ENCODE measurements at regions not wholly inside any gene's neighbourhood (a gene's known extent, or its start where the extent isn't known, plus 50 kb on each side); places are given as distances from the start of the nearest gene placed in this dataset.

GRCh38 chr4:14339715-14340114 is 662.6 kb upstream of the CPEB2 start:
- Histone ChIP-seq H3K4me2 (ENCODE audit: insufficient read depth in 1 of 2, low read depth in 2 of 2, low read length in 2 of 2) (no peak overlapping the region), H3K4me3 (ENCODE audit: extremely low read depth in 1 of 4, insufficient read depth in 2 of 4, low read depth in 3 of 4, low read length in 4 of 4) (no peak overlapping the region), H2BK5ac (ENCODE audit: low read depth, low read length) (no peak overlapping the region), H2BK15ac (ENCODE audit: low read length) (no peak overlapping the region), H4K91ac (replicated peaks; ENCODE audit: insufficient read length, low read length) (no peak overlapping the region), H3K4me1 (replicated peaks in 1 of 4; ENCODE audit: control insufficient read depth in 3 of 4, insufficient read depth in 4 of 4, low read length in 3 of 4) (peaks cover 0 to 4% (median 1%) of the 10 kb centered on the region in 4 experiments; a peak in 4 of 7 replicates), H2BK20ac (ENCODE audit: low read length) (no peak overlapping the region), H3K79me2 (ENCODE audit: control insufficient read depth in 1 of 2, insufficient read depth in 2 of 2, low read length in 2 of 2) (no peaks in the 10 kb centered on the region), H3K27me3 (replicated peaks in 1 of 4; ENCODE audit: control insufficient read depth in 3 of 4, extremely low read depth in 1 of 4, insufficient read depth in 3 of 4, low read length in 3 of 4) (no peaks in the 10 kb centered on the region), H3K23me2 (ENCODE audit: low read depth, low read length) (no peaks in the 10 kb centered on the region), H3K14ac (ENCODE audit: insufficient read length) (no peak overlapping the region), H3K9me3 (ENCODE audit: insufficient read depth in 2 of 2, low read depth in 1 of 2, low read length in 1 of 2) (no peaks in the 10 kb centered on the region; a peak in 1 of 4 replicates), H4K8ac (ENCODE audit: extremely low read depth, insufficient read depth, low read length) (no peak overlapping the region), H3K23ac (ENCODE audit: insufficient read length) (no peak overlapping the region), H3K9ac (replicated peaks in 1 of 4; ENCODE audit: extremely low read depth in 1 of 4, low read depth in 3 of 4, low read length in 3 of 4) (no peak overlapping the region), H4K5ac (ENCODE audit: insufficient read length, low read depth, low read length) (no peak overlapping the region), H3K4ac (replicated peaks; ENCODE audit: insufficient read length, low read depth, low read length) (no peak overlapping the region), H3K18ac (ENCODE audit: extremely low read depth, low read length) (no peak overlapping the region), H2BK12ac (ENCODE audit: low read depth, low read length) (no peak overlapping the region), H3K56ac (replicated peaks; ENCODE audit: insufficient read length, low read depth, low read length) (no peak overlapping the region), H3K36me3 (ENCODE audit: control insufficient read depth in 2 of 4, insufficient read depth in 4 of 4, low read length in 3 of 4) (no peaks in the 10 kb centered on the region), H4K20me1 (replicated peaks in 1 of 2; ENCODE audit: control insufficient read depth in 1 of 2, insufficient read depth in 2 of 2, low read length in 2 of 2) (no peaks in the 10 kb centered on the region), H3K79me1 (ENCODE audit: low read depth, low read length) (no peaks in the 10 kb centered on the region), H2BK120ac (replicated peaks; ENCODE audit: low read depth, low read length) (no peak overlapping the region), H2AFZ (ENCODE audit: low read length) (peak overlapping the region; percentile 65), H2AK5ac (ENCODE audit: low read depth, low read length) (no peak overlapping the region), H3K27ac (ENCODE audit: low read depth, low read length) (no peak overlapping the region)
- DNase-seq (ENCODE audit: low read depth in 1 of 2, low spot score in 2 of 2) (no peak), FAIRE-seq (no peak)
- TF ChIP-seq TEAD4 (IDR thresholded peaks at IDR 0.05; ENCODE audit: low read depth, low read length) (no peak), GABPA (IDR thresholded peaks at IDR 0.05; ENCODE audit: borderline replicate concordance, insufficient read depth, low read length) (no peak), POLR2A (IDR thresholded peaks at IDR 0.05; ENCODE audit: control extremely low read depth in 1 of 2, low read depth in 2 of 2, low read length in 2 of 2) (no peak), SIX5 (IDR thresholded peaks at IDR 0.05; ENCODE audit: low read depth, low read length) (no peak), CBX8 (IDR thresholded peaks at IDR 0.05; ENCODE audit: borderline replicate concordance, low read depth, low read length) (no peak), SAP30 (IDR thresholded peaks at IDR 0.05; ENCODE audit: insufficient read depth, insufficient replicate concordance, low read length) (no peak), NANOG (IDR thresholded peaks at IDR 0.05; ENCODE audit: insufficient read depth, low read depth, low read length, poor library complexity, severe bottlenecking) (no peak), TCF12 (IDR thresholded peaks at IDR 0.05; ENCODE audit: low read depth, low read length) (no peak), PHF8 (conservative IDR thresholded peaks at IDR 0.05; ENCODE audit: low read depth, low read length) (no peak), POLR2AphosphoS5 (IDR thresholded peaks at IDR 0.05; ENCODE audit: low read depth, low read length) (no peak), KDM5A (IDR thresholded peaks at IDR 0.05; ENCODE audit: low read length) (no peak), JUN (IDR thresholded peaks at IDR 0.05; ENCODE audit: low read depth, low read length) (no peak), SIN3A (conservative IDR thresholded peaks at IDR 0.05 in 1 of 2, IDR thresholded peaks at IDR 0.05 in 1 of 2; ENCODE audit: low read depth in 1 of 2, low read length in 2 of 2) (no peak), HDAC6 (IDR thresholded peaks at IDR 0.05; ENCODE audit: low read depth, low read length) (no peak)
- ChIA-PET CTCF (ENCODE audit: partially characterized antibody) (interaction anchor here (1.4 to 2.6 kb wide), 2 partner anchors 175 to 685 kb away, joined by 3 to 8 read pairs; no protein-coding TSS in a partner anchor), POLR2A (ENCODE audit: partially characterized antibody) (no interaction called here)
- 85% methylated on average over 5 of the region's 5 CpGs; no CpG with 5 or more reads in 1 of the 2 experiments for WGBS, 2 experiments (ENCODE audit: extremely low coverage in 1 of 2, insufficient coverage in 1 of 2, insufficient read length in 1 of 2, insufficient replicate concordance in 2 of 2, low coverage in 1 of 2, low lambda C conversion rate in 2 of 2, missing lambda C conversion rate in 1 of 2)

All from H1 (cell line).